Neuronal stem cell (in vitro differentiated cells): ENCODE measurements at regions not wholly inside any gene's neighbourhood (a gene's known extent, or its start where the extent isn't known, plus 50 kb on each side); places are given as distances from the start of the nearest gene placed in this dataset.
A peak's percentile ranks its signal among the peaks of the same experiment; 100 is the strongest.

Experiments used
- DNase-seq: peaks from one replicate; pipeline ENCODE4 v3.0.0-alpha.2; 2013; ENCODE audit warnings: low spot score
- H2AFZ ChIP-seq: one replicate; pipeline ENCODE4 v1.6.1; 2013; ENCODE audit warnings: mild to moderate bottlenecking, low read length, inconsistent platforms
- H2AK5ac ChIP-seq: 2 replicates; pipeline ENCODE4 v1.6.1; 2013; ENCODE audit warnings: low read depth, mild to moderate bottlenecking, inconsistent platforms, low read length, moderate library complexity, mixed read lengths
- H2BK120ac ChIP-seq: 2 replicates; pipeline ENCODE4 v1.6.1; 2013; ENCODE audit warnings: low read depth, mild to moderate bottlenecking, inconsistent platforms, low read length, moderate library complexity, mixed read lengths
- H2BK12ac ChIP-seq: one replicate; pipeline ENCODE4 v1.6.1; 2013; ENCODE audit warnings: low read length, inconsistent platforms
- H2BK15ac ChIP-seq: 2 replicates; pipeline ENCODE4 v1.6.1; 2013; ENCODE audit warnings: mild to moderate bottlenecking, low read length, inconsistent platforms, mixed read lengths
- H2BK5ac ChIP-seq: one replicate; pipeline ENCODE4 v1.6.1; 2013; ENCODE audit warnings: inconsistent platforms, mild to moderate bottlenecking, low read length, moderate library complexity
- H3K14ac ChIP-seq: one replicate; pipeline ENCODE4 v1.6.1; 2013; ENCODE audit warnings: low read length, inconsistent platforms
- H3K18ac ChIP-seq: 2 replicates; pipeline ENCODE4 v1.6.1; 2013; ENCODE audit warnings: low read length, inconsistent platforms
- H3K23ac ChIP-seq: 2 replicates; pipeline ENCODE4 v1.6.1; 2013; ENCODE audit warnings: low read depth, mild to moderate bottlenecking, mixed read lengths, low read length, inconsistent platforms; ENCODE audit not compliant: poor library complexity
- H3K27ac ChIP-seq: replicated peaks from 3 replicates; pipeline ENCODE4 v1.5.1; 2013; ENCODE audit warnings: low read length, inconsistent platforms
- H3K27me3 ChIP-seq, 3 experiments: 2 replicates each; pipeline ENCODE4 v1.6.1; 2013; ENCODE audit warnings: low read length in 3 of 3, mild to moderate bottlenecking in 2 of 3, inconsistent platforms in 1 of 3, low read depth in 1 of 3, mixed read lengths in 1 of 3, moderate library complexity in 1 of 3; ENCODE audit not compliant: control insufficient read depth in 3 of 3, insufficient read depth in 3 of 3
- H3K36me3 ChIP-seq, 2 donors: replicated peaks in 1 of 2; 2 replicates each; pipeline ENCODE4 v1.6.1; 2013; ENCODE audit warnings: low read length in 2 of 2; ENCODE audit not compliant: control insufficient read depth in 2 of 2, insufficient read depth in 2 of 2
- H3K4ac ChIP-seq: 2 replicates; pipeline ENCODE4 v1.6.1; 2013; ENCODE audit warnings: inconsistent platforms, mild to moderate bottlenecking, low read length, moderate library complexity
- H3K4me1 ChIP-seq, 2 donors: 1 replicate in 1 of 2; 2 replicates in 1 of 2; pipeline ENCODE4 v1.6.1; 2013; ENCODE audit warnings: low read length in 2 of 2, low read depth in 1 of 2; ENCODE audit not compliant: control insufficient read depth in 2 of 2, insufficient read depth in 1 of 2
- H3K4me2 ChIP-seq: one replicate; pipeline ENCODE4 v1.6.1; 2013; ENCODE audit warnings: mild to moderate bottlenecking, low read length, inconsistent platforms; ENCODE audit not compliant: insufficient read depth, poor library complexity, severe bottlenecking
- H3K4me3 ChIP-seq, 2 donors: 2 replicates each; pipeline ENCODE4 v1.5.1; 2013; ENCODE audit warnings: low read length in 2 of 2, mild to moderate bottlenecking in 2 of 2, inconsistent platforms in 1 of 2, moderate library complexity in 1 of 2
- H3K79me1 ChIP-seq: one replicate; pipeline ENCODE4 v1.6.1; 2013; ENCODE audit warnings: low read depth, mild to moderate bottlenecking, inconsistent platforms, low read length, moderate library complexity
- H3K9ac ChIP-seq: one replicate; pipeline ENCODE4 v1.6.1; 2013; ENCODE audit warnings: mild to moderate bottlenecking, low read depth, low read length, inconsistent platforms; ENCODE audit not compliant: poor library complexity
- H3K9me3 ChIP-seq, 2 donors: replicated peaks in 1 of 2; 2 replicates each; pipeline versions ENCODE3 to v1.6.1; 2013; ENCODE audit warnings: low read length in 2 of 2, mild to moderate bottlenecking in 2 of 2, inconsistent platforms in 1 of 2, low read depth in 1 of 2, mixed read lengths in 1 of 2, moderate library complexity in 1 of 2; ENCODE audit not compliant: control insufficient read depth in 2 of 2, insufficient read depth in 1 of 2
- H4K8ac ChIP-seq: one replicate; pipeline ENCODE4 v1.6.1; 2013; ENCODE audit warnings: low read depth, mild to moderate bottlenecking, inconsistent platforms, low read length, moderate library complexity
- H4K91ac ChIP-seq: one replicate; pipeline ENCODE4 v1.6.1; 2013; ENCODE audit warnings: low read length, low read depth, mild to moderate bottlenecking, inconsistent platforms; ENCODE audit not compliant: poor library complexity
- WGBS, 2 donors: extraction: QIAGEN DNeasy Blood & Tissue Kit; methylation state at CpG; one replicate each; pipeline ENCODE4 v1.1.7; 2013; ENCODE audit warnings: missing lambda C conversion rate in 2 of 2, mixed read lengths in 1 of 2; ENCODE audit not compliant: insufficient read length in 2 of 2, insufficient replicate concordance in 1 of 2; ENCODE audit errors: extremely low coverage in 2 of 2; 5-methylcytosine and 5-hydroxymethylcytosine counted together

- H3K9me3 ChIP-seq, result no peaks in the 10 kb centered on the region
- H3K27me3 ChIP-seq, result no peaks in the 10 kb centered on the region
- no peak overlapping the region for H3K4ac ChIP-seq
- H3K9ac ChIP-seq, result no peak overlapping the region
- H2BK15ac ChIP-seq, result no peak overlapping the region
- H2BK5ac ChIP-seq, result no peak overlapping the region
- H2BK120ac ChIP-seq, result no peak overlapping the region
- H3K27ac ChIP-seq, result no peak overlapping the region
- H2AK5ac ChIP-seq, result peak overlapping the region; percentile 45
- no peak overlapping the region for H3K23ac ChIP-seq
- WGBS, 2 donors, result no CpG with 5 or more reads among the region's 14 CpGs
- H3K36me3 ChIP-seq, result no peaks in the 10 kb centered on the region
- DNase-seq, result no peak
- H3K4me1 ChIP-seq, result no peaks in the 10 kb centered on the region
- no peak overlapping the region for H3K4me3 ChIP-seq
- H4K91ac ChIP-seq, result no peak overlapping the region
- no peak overlapping the region for H3K18ac ChIP-seq
- no peak overlapping the region for H2AFZ ChIP-seq
- H3K79me1 ChIP-seq, result no peaks in the 10 kb centered on the region
- no peak overlapping the region for H3K4me2 ChIP-seq
- H2BK12ac ChIP-seq, result no peak overlapping the region
- no peak overlapping the region for H3K14ac ChIP-seq
- H4K8ac ChIP-seq, result no peak overlapping the region
Measured at GRCh38 chr20:57950764-57951485, 241.1 kb upstream of the PMEPA1 start.

DNA sequence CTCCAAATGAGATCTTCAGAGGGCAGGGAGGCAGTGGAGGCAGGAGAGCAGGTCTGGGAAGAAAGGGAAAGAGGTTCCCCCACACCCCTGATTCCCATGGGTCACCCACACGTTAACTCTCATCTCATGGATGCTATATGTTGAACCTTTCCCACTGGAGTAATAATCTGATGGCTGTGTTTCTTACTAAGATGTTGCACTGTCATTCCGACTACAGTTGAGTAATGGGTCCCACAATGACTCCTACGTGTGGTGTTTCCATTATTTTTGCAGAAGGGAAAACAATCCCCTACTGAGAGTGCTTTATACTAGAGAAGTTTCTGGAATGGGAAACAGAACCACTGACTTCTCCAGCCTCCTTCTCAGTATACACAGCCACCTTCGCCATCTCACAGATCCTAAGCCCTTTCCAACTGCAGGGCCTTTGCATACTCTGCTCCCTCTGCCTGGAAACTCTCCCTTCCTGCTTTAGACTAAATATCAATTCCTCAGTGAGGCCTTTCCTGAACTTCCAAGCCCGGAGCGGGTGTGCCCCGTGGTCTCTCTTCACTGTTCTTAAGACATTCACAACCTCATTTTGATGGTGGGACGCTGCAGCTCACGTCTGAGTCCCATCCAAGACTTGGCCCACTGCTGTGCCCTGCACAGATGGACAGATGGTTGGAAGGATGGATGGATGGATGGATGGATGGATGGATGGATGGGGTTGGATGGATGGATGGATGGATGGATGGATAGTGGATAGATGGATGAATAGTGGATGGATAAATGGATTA is 238.6 kb upstream of the PMEPA1 start:
- no peak overlapping the region for H3K14ac ChIP-seq
- H3K4ac ChIP-seq, result no peak overlapping the region
- H3K36me3 ChIP-seq, result no peaks in the 10 kb centered on the region
- no peak overlapping the region for H3K23ac ChIP-seq
- no peaks in the 10 kb centered on the region for H3K27me3 ChIP-seq
- no peak overlapping the region for H4K8ac ChIP-seq
- H2AFZ ChIP-seq, result no peak overlapping the region
- H2BK5ac ChIP-seq, result no peak overlapping the region
- no CpG with 5 or more reads among the region's 9 CpGs for WGBS, 2 donors
- H3K79me1 ChIP-seq, result no peaks in the 10 kb centered on the region
- no peak overlapping the region for H3K9ac ChIP-seq
- H4K91ac ChIP-seq, result no peak overlapping the region
- no peak overlapping the region for H2AK5ac ChIP-seq
- H3K4me2 ChIP-seq, result no peak overlapping the region
- no peaks in the 10 kb centered on the region for H3K9me3 ChIP-seq
- H2BK15ac ChIP-seq, result no peak overlapping the region
- no peaks in the 10 kb centered on the region for H3K4me1 ChIP-seq
- no peak overlapping the region for H3K18ac ChIP-seq
- H2BK12ac ChIP-seq, result no peak overlapping the region
- DNase-seq, result no peak
- no peak overlapping the region for H3K4me3 ChIP-seq
- H3K27ac ChIP-seq, result no peak overlapping the region
- no peak overlapping the region for H2BK120ac ChIP-seq

DNA sequence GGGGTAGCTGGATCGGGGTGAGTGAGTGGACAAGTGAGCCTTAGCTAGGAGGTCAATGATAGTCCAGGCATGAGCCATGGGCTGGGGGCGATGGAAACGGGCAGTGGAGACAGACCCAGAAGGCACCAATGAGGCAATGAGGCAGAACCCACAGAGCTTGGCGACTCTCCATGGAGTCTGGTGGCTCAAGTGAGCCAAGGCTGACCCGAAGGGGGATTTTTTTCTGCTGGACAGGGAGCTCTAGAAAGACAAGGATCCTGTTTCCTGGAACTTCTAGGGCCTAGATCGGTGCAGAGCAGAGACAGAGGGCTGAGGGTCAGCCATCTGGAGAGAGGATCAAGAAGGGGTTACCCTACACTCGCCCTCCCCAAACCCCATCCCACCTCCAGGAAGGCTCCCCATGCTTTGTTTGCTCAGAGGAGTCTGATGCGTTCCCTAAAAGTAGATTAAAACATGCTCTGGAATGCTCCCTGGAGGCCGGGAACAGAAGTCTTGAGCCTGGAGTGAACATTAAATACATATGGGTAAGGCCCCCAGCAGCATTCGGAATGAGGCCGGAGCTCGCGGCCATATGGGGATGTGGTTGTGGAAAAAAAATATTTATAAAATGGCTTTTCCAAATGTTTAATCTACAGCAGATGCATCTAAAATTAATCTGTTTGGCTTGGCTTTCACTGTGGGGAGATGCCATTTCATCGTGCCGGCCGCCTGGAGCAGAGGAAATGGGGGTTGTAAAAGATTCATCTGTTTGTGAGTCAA is 237.8 kb upstream of the PMEPA1 start:
- H2BK12ac ChIP-seq, result no peak overlapping the region
- no peak overlapping the region for H2BK5ac ChIP-seq
- H3K4me3 ChIP-seq, result no peak overlapping the region
- no peak overlapping the region for H2BK15ac ChIP-seq
- no peaks in the 10 kb centered on the region for H3K79me1 ChIP-seq
- no peaks in the 10 kb centered on the region for H3K27me3 ChIP-seq
- no peak overlapping the region for H3K23ac ChIP-seq
- no peak overlapping the region for H3K14ac ChIP-seq
- no peak for DNase-seq
- H3K36me3 ChIP-seq, result no peaks in the 10 kb centered on the region
- H3K9ac ChIP-seq, result no peak overlapping the region
- no peak overlapping the region for H4K8ac ChIP-seq
- no peaks in the 10 kb centered on the region for H3K4me1 ChIP-seq
- H4K91ac ChIP-seq, result no peak overlapping the region
- H2AFZ ChIP-seq, result no peak overlapping the region
- no peak overlapping the region for H3K27ac ChIP-seq
- H3K9me3 ChIP-seq, result no peaks in the 10 kb centered on the region
- no peak overlapping the region for H3K4me2 ChIP-seq
- H3K4ac ChIP-seq, result no peak overlapping the region
- WGBS, 2 donors, result no CpG with 5 or more reads among the region's 16 CpGs
- no peak overlapping the region for H3K18ac ChIP-seq
- no peak overlapping the region for H2BK120ac ChIP-seq
- H2AK5ac ChIP-seq, result no peak overlapping the region
